Epidermal melanocyte (primary cell): ENCODE measurements at regions not wholly inside any gene's neighbourhood (a gene's known extent, or its start where the extent isn't known, plus 50 kb on each side); places are given as distances from the start of the nearest gene placed in this dataset.

ENCODE experiments used
- DNase-seq: peaks from one replicate; pipeline ENCODE4 v3.0.0; 2011; ENCODE audit warnings: low spot score; ENCODE audit not compliant: insufficient read length

- DNase-seq: no peak
These were observed 264.9 kb downstream of the HIVEP2 start for GRCh38 chr6:142679907-142680700.

- no peak for DNase-seq
These were observed 263.9 kb downstream of the HIVEP2 start for GRCh38 chr6:142681099-142681498.

- DNase-seq: no peak
These were observed 262.0 kb downstream of the HIVEP2 start for GRCh38 chr6:142682985-142683384.

DNA sequence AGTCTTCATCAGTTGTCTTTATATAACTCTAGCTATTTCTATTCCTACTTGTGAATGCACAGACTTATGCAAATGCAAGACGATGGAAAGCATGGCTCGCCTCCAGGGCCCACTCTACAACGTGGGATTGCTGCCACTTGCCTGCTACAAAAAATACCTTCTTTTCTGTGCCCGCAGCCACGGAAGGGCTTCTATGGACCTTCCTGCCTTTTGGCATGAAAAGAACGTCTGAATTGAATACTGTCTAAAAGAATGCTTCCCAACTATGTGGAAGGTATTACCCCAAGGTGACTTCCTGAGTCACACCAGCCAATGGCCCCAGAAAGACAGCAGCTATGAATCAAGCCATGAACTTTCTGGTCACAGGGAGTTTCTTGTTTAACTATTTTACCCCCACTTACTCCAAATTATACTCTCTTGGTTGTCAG is 261.2 kb downstream of the HIVEP2 start:
- DNase-seq: no peak

DNA sequence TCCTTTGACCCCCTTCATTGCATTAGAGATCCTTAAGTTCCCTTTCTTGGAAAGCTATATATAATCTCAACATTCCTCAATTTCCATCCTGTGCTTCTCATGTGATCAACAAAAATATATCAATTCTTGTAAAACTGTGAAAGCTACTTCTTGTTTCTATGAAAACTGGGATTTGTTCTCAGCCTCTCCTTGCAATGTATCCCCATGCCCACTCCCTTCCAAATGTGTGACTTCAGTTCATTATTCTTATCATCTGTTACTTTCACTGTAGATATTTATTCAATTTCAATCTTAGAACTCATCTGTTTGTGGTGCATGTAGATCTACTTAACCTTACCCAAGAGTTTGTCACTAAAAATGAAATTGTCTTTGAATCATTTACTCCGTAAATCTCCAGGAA is 260.6 kb downstream of the HIVEP2 start:
- no peak for DNase-seq

DNA sequence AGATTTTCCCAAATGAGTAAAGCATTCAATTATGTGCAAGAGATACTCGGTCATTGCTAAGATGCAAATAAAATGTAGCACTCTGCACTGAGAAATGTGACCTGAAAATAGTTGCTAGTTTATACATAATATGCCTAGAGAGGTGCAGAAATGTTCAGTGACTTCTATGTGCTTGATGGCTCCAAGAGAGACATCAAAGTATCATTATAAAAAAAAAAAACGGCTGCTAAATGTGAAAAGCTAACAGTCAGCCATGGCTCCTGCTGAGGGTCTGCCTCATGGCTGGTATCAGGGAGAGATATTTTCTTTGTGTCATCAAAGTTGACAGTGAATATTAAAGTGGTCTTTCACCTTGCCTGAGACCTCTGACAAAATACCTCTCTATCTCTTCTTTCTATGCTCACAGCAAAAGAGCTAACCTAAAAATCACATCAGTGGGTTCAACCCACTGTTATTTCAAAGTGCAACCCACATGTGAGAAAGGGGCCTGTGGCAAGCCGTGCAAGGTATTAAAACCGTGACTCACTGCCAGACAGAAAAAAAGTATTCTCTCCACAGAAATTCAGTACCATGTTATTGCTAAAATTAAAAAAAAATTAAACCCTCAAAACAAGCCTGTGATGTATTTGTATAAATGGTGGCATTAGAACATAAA is 259.0 kb downstream of the HIVEP2 start:
- DNase-seq: no peak

DNA sequence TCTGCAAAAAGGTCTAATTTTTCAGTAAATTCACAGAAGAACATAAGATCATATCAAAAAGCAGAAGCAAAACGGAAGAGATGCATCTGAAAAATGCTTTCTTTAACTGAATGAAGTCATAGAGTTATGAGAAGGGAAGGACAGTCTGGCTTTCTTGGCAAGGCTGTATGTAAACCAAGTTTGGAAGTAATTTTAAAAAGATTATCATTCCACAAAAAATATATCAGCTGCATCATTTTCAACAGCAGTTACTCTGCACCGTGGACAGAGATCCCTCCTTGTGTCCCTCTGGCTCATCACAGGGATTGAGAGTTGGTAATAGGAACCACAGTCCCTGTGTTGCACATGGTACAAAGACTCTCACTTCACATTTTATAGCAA is 258.5 kb downstream of the HIVEP2 start:
- DNase-seq: no peak

DNA sequence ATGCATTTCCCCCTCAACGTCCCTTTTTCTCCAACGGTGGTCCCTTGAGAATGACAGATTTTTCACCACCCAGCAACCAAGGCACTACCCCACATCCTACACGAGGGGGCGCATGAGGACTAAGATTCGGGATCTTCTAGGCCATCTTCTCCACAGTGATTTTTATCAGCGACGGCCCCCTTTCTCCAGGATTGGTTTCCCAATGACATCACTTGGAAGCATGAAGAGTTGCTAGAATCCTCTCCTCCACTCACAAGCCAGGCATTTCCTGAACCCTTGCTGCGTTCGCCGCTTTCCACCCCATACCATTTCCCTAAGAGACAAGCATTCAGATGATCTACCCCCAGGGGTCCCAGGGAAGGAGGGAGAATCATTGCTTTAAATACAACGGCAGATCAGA is 252.0 kb downstream of the HIVEP2 start:
- peak; percentile 49 for DNase-seq

DNA sequence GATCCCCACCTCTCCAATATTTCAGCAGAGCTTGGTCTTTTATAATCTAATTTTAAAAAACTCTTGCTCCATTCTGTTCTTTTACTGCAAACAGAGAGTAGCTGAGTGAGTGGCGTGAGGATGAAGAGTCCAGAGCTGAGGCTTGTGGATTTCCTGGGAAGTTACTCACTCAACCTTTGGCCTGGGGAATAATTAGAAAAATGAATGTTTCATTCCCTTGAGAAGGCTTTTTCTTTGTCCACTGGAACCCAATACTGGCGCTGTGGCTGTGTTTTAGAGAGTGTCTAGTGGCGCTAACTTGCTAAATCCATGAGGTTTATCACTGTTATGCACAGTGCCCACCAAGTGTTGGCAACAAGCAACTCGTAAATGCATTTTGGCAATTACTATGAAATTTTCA is 251.5 kb downstream of the HIVEP2 start:
- no peak for DNase-seq

- no peak for DNase-seq
These were observed 250.9 kb downstream of the HIVEP2 start for GRCh38 chr6:142694054-142694453.

DNA sequence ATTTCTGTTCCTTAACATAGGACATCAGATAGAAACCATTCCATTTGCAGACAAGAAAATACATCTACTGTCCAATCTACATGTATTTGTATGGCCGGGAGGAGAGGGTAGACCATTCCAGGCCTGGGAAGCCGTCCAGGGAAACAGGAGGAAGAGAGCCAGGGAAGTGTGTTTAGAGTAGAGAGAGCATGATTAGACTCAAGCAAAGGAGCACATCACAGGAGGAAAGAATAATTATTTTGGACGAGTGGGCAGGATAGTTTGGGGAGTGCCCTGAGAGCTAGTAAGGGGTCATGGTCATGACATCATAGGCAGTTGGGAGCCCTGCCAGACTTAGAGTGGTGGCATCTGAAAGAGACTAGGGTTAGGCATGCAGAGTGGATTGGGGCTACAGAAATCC is 250.0 kb downstream of the HIVEP2 start:
- DNase-seq: no peak

DNA sequence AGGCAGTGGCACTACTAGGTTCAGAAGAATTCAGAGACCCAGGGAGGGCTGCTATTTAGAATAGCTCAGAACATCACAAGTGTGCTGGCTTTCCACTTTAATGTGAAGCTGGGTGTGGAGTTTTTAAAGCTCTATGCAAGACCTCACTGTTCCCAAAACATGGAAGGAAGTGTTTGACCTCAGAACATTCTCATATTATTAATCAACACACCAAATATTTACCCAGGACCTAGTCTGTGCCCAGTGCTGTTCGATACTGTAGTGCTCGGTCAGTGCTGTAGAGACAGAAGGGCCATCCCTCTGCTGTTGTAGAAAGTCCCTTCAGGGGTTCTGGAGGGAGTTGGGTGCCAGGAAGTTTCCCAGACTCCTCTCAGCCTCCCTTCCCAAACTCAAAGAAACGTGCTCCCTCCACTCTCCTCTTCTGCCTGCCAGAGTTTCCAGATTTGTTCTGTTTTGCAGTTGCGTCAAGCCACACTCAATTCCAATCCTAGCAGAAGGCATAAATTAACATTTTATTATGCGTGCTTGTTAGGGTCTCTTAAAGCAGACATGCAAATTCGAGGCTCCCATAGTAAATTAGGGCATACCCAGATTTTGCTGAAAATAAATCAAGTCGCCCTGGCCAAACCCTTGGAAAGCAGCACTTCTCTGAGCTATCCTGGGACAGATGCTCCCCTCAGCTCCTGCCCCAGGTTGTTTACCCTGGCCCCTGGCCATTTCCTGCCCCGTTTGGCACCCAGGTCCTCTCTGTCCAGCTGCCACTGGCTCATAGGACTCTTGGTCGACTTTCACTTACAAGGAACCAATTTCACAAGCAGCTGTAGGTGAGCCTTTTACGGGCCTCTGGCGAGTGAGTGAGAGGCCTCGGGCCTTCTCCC is 248.6 kb downstream of the HIVEP2 start:
- no peak for DNase-seq

DNA sequence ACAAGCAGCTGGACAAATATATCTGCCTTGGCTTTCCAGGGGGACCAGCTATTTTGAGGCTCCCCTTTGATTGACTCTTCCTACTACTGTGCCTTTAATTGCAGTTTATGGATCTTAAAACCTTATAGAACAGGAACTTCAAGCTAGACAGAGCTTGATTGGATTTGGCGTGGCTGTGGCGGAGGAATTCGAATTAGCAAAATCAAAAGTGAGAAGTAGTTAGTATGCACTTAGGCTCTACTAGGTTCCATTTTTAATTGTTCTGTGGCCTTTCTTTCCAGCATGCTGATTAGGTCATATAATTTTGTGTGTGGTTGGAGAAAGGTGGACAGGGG is 248.0 kb downstream of the HIVEP2 start:
- no peak for DNase-seq

- no peak for DNase-seq
These were observed 247.1 kb downstream of the HIVEP2 start for GRCh38 chr6:142697922-142698321.

DNA sequence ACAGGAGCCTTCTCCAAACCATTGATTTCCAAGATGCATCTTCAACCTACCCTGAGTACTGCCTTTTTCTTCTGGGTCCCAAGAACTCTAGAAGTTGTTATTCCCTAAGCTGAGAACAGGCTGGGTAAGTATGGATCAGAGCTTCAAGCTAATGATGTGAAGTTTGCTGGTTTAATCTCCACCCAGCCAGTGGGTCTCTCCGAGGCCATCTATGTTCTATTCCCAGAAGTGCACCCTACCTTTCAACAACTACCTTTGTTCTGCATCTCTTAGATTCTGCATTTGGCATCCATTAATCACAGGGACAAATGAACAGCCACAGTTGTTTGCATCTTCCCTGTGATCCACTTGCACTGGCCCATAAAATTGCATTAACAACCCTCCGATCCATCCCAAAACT is 246.2 kb downstream of the HIVEP2 start:
- no peak for DNase-seq

DNA sequence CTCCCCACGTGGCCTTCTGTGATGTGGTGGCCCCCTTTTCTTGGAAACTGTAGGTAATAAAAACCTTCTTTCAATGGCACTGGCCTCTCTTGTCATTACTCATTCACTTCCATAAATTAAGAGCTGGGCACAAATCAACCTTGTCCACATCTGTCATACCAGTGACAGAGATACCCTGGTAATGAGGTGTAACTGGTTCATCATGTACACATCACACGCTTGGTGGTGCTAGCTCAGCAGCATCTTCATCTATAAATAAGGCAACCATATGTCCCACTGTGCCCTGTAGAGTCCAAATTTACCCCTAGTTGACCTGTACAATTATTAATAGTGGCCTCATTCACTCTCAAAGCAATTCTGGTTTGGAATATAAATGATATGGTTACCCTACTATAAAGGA is 245.6 kb downstream of the HIVEP2 start:
- DNase-seq: no peak

GRCh38 chr6:142700032-142700431 is 244.9 kb downstream of the HIVEP2 start:
- no peak for DNase-seq

DNA sequence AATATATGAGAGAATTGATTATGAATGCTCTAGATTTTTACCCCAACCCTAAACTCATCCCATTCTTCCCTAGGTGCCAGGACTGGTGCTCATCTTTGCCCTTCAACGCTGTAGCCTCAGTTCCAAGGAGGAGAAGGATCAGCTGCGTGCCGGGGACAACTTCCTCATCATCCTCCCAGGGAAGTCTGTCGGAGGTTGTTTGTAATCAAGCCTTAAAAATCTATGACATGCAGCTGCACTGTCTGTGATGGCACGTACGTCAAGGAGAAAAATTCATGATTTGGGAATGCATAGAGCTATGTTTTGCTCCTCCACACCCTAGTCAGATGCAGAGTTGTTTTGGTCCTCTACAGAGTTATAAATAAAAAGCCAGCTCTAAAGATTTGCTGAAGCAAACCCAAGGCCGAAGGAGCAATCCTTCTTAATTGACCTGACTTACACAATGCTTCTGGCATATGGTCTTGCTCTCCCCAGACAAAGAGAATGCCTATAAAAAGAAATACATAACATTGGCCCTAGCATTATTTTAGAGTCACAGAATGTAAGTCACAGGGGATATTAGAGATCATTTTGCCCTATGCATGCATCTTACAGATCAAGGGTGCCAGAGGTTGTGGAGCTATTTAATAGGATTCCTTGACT is 244.2 kb downstream of the HIVEP2 start:
- DNase-seq: no peak
